NCI-H1105 treated with DMSO at 0.1 percent for 48 hours (cell line): ENCODE measurements at regions not wholly inside any gene's neighbourhood (a gene's known extent, or its start where the extent isn't known, plus 50 kb on each side); places are given as distances from the start of the nearest gene placed in this dataset.

Experiments
- DNase-seq: peaks from one replicate; lab custom pipeline; 2025; lab: John Stamatoyannopoulos, UW

DNA sequence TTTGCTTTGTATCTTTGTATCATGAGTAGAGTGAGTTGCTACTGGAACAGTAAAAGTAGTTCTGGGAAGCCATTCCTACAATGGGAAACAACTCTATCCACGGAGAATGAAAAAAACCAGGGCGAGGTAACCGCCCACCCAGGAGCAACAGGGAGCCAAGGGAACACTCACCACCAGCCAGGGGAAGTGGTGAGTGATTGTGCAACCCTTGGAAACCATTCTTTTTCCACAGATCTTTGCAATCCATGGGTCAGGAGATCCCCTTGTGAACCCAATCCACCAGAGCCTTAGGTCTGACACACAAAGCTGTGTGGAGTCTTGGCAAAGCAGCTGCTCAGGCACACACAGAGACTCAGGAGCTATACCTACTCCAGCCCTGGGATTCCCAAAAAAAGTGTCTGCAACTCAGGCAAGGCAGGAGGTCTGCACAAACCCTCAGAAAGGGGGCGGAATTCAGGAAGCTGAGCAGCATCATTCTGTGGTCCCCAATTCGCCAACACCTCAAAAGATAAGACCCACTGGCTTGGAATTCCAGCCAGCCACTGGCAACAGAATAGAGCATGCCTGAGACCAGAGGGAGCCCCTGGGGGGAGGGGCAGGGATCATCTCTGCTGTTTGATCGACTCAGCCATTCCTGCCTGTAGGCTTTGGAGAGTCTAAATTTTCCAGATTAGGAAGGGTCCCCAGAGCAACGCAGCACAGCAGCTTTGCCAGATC lies 52.1 kb upstream of the PPFIA2 start:
- no peak for DNase-seq

DNA sequence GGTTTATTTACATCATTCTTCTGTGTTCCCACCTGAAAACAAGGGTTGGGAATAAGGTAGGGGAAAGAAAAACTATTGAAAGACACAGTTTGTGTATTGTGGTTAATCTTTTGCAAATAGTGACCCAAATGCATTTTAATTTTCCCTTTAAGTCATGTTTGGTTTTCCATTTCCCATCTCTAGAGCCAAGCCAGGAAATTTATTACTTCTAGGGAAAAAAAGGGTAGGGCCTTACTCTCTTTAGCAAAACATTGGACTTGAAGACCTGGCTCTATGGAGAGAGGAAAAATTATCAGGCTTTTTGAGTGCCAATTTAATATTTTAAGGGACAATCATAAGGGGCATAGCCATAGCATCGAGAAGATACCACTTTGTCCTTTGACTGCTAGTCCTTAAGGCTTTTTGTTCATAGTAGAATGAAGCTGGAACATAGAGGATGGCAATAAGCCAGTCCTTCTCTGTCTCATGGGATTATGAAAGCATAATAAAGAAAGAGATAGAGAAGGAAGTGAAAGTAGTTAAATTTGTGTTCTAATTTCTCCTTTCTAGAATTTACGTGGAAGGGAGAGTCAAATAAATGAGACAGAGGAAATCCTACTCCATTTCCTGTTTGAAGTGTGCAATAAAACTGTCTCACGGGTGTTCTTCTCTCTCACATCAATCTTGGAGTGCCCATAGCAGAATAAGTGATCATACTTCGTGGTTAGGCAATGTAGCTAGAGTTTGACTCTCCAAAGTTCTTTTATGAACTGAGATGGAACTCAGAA lies 50.9 kb upstream of the PPFIA2 start:
- no peak for DNase-seq

DNA sequence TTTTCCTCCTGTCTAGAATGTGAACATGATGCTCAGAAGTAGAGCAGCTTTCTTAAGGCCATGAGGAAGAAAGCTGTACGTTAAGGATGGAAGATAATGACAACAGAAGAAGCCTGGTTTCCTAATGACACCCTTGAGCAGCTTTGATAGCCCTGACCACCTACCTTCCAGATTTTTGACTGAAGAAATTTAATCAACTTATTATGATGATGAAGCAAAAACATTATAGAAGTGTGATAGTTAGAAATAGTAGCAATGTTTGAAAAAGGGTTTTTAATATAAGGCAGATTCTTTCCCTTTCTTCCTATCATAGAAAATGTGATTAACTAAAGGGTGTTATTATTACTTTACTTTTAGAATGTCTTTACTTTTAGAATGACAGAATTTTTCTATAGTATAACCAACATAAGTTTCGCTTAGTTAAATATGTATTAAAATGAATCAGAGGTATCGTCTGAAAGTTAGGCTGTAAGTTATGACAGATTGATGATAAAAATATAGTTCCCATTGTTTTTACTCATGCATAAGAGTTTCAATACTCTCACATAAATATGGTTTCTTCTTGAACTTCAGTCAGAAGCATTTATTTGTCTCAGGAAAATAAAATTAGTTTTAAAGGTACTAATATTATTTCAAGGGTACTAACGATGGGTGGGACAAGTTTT lies 50.1 kb upstream of the PPFIA2 start:
- DNase-seq = no peak
